ENCODE measurements at regions not wholly inside any gene's neighbourhood (a gene's known extent, or its start where the extent isn't known, plus 50 kb on each side); places are given as distances from the start of the nearest gene placed in this dataset.
"Not testable (repeated sequence)": the region's sequence is repeated elsewhere in the genome, so short reads cannot be mapped to it uniquely, and the experiment has no call there.

- Mint-ChIP-seq H3K36me3 (ENCODE audit: low read depth, unreplicated experiment) (no peaks in the 10 kb centered on the region), H3K4me3 (ENCODE audit: unreplicated experiment) (no peak overlapping the region), H3K9me3 (ENCODE audit: unreplicated experiment) (no peaks in the 10 kb centered on the region), H3K27ac (ENCODE audit: unreplicated experiment) (no peak overlapping the region), H3K4me1 (ENCODE audit: unreplicated experiment) (no peaks in the 10 kb centered on the region), H3K27me3 (ENCODE audit: unreplicated experiment) (peaks cover 3% of the 10 kb centered on the region)
- TF ChIP-seq, protein P1, sequence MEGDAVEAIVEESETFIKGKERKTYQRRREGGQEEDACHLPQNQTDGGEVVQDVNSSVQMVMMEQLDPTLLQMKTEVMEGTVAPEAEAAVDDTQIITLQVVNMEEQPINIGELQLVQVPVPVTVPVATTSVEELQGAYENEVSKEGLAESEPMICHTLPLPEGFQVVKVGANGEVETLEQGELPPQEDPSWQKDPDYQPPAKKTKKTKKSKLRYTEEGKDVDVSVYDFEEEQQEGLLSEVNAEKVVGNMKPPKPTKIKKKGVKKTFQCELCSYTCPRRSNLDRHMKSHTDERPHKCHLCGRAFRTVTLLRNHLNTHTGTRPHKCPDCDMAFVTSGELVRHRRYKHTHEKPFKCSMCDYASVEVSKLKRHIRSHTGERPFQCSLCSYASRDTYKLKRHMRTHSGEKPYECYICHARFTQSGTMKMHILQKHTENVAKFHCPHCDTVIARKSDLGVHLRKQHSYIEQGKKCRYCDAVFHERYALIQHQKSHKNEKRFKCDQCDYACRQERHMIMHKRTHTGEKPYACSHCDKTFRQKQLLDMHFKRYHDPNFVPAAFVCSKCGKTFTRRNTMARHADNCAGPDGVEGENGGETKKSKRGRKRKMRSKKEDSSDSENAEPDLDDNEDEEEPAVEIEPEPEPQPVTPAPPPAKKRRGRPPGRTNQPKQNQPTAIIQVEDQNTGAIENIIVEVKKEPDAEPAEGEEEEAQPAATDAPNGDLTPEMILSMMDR (IDR thresholded peaks at IDR 0.05; ENCODE audit: unreplicated experiment): no peak
- no peak for DNase-seq (ENCODE audit: low spot score)
Measured at GRCh38 chr1:22334860-22335550, 116.6 kb upstream of the ZBTB40 start.

GRCh38 chr1:22336274-22336673 is 115.4 kb upstream of the ZBTB40 start:
- H3K4me1 Mint-ChIP-seq (ENCODE audit: unreplicated experiment); H3K9me3 Mint-ChIP-seq (ENCODE audit: unreplicated experiment); H3K27me3 Mint-ChIP-seq (ENCODE audit: unreplicated experiment); H3K36me3 Mint-ChIP-seq (ENCODE audit: low read depth, unreplicated experiment); H3K4me3 Mint-ChIP-seq (ENCODE audit: unreplicated experiment); H3K27ac Mint-ChIP-seq (ENCODE audit: unreplicated experiment); DNase-seq (ENCODE audit: low spot score): not testable (repeated sequence)

- H3K27me3 Mint-ChIP-seq (ENCODE audit: unreplicated experiment); H3K36me3 Mint-ChIP-seq (ENCODE audit: low read depth, unreplicated experiment); H3K4me3 Mint-ChIP-seq (ENCODE audit: unreplicated experiment); H3K27ac Mint-ChIP-seq (ENCODE audit: unreplicated experiment); H3K9me3 Mint-ChIP-seq (ENCODE audit: unreplicated experiment); H3K4me1 Mint-ChIP-seq (ENCODE audit: unreplicated experiment); DNase-seq (ENCODE audit: low spot score): not testable (repeated sequence)
Measured at GRCh38 chr1:22336696-22337545, 114.7 kb upstream of the ZBTB40 start.

DNA sequence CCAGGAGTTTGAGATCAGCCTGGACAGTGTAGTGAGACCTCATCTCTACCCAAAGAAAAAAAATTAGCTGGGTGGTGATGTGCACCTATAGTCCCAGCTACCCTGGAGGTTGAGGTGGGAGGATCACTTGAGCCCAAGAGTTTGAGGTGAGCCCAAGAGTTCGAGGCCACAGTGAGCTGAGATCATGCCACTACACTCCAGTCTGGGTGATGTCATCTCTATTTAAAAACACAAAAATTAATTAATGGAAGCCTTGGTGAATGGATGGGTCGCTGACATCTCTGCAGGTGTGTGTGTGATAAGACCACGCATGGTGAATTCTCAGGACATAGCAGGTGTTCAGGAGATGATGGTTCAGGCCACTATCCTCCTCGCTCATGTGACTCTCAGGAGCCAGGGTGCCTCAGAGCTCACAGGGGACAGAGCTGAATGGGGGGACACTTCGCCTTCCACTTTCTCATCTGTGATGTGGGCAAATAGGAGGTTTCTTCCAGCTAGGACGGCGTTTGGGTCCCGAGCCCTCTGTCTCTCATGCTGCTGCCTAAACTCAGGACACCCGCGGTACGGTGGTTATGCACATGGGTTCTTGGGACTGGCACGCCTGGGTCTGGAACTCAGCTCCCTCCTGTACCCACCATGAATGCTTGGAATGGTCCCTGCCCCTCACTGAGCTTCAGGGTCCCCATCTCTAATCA is 113.4 kb upstream of the ZBTB40 start:
- TF ChIP-seq, protein P1 (IDR thresholded peaks at IDR 0.05; ENCODE audit: unreplicated experiment): no peak
- Mint-ChIP-seq H3K36me3 (ENCODE audit: low read depth, unreplicated experiment) (no peaks in the 10 kb centered on the region), H3K4me3 (ENCODE audit: unreplicated experiment) (no peak overlapping the region), H3K27me3 (ENCODE audit: unreplicated experiment) (peaks cover 3% of the 10 kb centered on the region), H3K27ac (ENCODE audit: unreplicated experiment) (no peak overlapping the region), H3K4me1 (ENCODE audit: unreplicated experiment) (peaks cover 4% of the 10 kb centered on the region), H3K9me3 (ENCODE audit: unreplicated experiment) (no peaks in the 10 kb centered on the region)
- DNase-seq (ENCODE audit: low spot score): no peak

DNA sequence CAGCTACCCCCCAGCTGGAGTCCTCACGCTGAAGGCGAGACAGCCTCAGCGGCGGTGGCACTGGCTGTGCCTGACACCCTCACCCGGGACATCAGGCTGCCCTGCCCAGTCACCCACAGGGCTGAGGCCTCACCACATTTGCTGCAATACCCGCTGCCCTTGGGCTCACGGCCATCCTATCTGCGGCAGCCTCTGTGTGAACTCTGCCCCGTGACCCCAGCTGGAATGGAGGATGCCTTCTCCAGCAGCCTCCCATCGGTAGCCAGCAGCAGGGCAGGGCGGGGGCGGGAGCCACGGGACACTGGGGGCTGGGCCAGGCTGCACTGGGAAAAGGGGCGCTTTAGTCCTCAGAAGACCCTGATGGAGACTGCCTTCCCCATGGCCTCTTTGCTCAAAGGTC is 112.4 kb upstream of the ZBTB40 start:
- TF ChIP-seq, protein P1 (IDR thresholded peaks at IDR 0.05; ENCODE audit: unreplicated experiment): no peak
- Mint-ChIP-seq H3K9me3 (ENCODE audit: unreplicated experiment) (no peaks in the 10 kb centered on the region), H3K4me3 (ENCODE audit: unreplicated experiment) (no peak overlapping the region), H3K27me3 (ENCODE audit: unreplicated experiment) (peaks cover 5% of the 10 kb centered on the region), H3K4me1 (ENCODE audit: unreplicated experiment) (peaks cover 4% of the 10 kb centered on the region), H3K36me3 (ENCODE audit: low read depth, unreplicated experiment) (no peaks in the 10 kb centered on the region), H3K27ac (ENCODE audit: unreplicated experiment) (no peak overlapping the region)
- DNase-seq (ENCODE audit: low spot score): no peak

Measured in endothelial cell (in vitro differentiated cells).